ENCODE measurements at regions not wholly inside any gene's neighbourhood (a gene's known extent, or its start where the extent isn't known, plus 50 kb on each side); places are given as distances from the start of the nearest gene placed in this dataset.

DNA sequence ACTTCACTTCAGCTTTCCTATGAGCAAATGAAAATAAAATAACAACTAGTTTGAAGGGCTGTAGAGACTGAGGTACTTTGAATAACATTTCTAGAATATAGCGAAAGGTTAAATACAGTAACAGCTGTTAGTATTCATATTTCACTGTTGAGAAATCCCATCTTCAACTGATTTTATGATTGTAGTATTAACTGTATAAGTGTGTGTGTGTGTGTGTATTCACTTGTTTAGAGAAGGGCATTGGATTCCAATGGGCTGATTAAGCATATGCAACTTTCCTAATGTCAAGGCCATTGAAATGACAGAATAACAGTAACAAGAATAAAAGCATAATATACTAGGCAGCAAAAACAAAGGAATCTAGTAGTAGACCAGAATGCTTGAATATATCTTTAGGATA is 957.5 kb upstream of the EPHA7 start:
- TF ChIP-seq HOXB13 (CRISPR knock-in tag; IDR thresholded peaks at IDR 0.05; ENCODE audit: low read depth) (no peak), CBX2 (IDR thresholded peaks at IDR 0.05; ENCODE audit: borderline replicate concordance, low read depth) (no peak), ESRRA (IDR thresholded peaks at IDR 0.05; ENCODE audit: borderline replicate concordance, low read length) (no peak), MAFK (IDR thresholded peaks at IDR 0.05; ENCODE audit: partially characterized antibody) (no peak)
- TF ChIP-seq, protein P1, sequence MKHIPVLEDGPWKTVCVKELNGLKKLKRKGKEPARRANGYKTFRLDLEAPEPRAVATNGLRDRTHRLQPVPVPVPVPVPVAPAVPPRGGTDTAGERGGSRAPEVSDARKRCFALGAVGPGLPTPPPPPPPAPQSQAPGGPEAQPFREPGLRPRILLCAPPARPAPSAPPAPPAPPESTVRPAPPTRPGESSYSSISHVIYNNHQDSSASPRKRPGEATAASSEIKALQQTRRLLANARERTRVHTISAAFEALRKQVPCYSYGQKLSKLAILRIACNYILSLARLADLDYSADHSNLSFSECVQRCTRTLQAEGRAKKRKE (CRISPR knock-in tag; IDR thresholded peaks at IDR 0.05; ENCODE audit: low read depth): no peak
- ChIA-PET CTCF (no interaction called here), POLR2A (no interaction called here)
- ATAC-seq (no peak), DNase-seq (ENCODE audit: low read depth in 1 of 2, low spot score in 1 of 2) (no peak), FAIRE-seq (no peak)
- Histone ChIP-seq H3K27ac (no peak overlapping the region), H3K4me1 (no peaks in the 10 kb centered on the region), H3K4me2 (no peak overlapping the region), H3K9me3 (no peaks in the 10 kb centered on the region), H3K4me3 (no peak overlapping the region)
- 45% methylated on average over 1 of the region's 1 CpG for WGBS (ENCODE audit: missing lambda C conversion rate)

DNA sequence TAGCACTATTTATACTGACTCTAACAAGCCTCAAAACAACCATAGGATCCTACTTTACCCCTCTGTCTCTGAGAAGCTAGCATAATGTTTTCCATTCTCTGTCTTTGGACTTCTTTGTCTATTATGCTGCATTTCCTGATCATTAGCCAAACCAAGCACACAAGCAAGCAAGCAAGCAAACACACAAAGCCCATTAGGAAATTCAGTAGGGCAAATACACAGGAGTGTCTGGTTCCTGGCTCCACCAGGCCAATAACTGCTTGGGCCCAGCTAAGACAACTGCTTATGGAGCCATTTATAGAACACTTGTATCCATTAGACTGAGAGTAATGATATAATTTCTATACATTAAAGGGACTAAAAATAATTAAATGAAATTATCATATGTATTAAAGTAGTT is 952.9 kb upstream of the EPHA7 start:
- no peak for FAIRE-seq
- ChIA-PET POLR2A (no interaction called here), CTCF (no interaction called here)
- no peak for DNase-seq (ENCODE audit: low read depth in 1 of 2, low spot score in 1 of 2)
- Histone ChIP-seq H3K4me3 (no peak overlapping the region), H3K4me2 (no peak overlapping the region), H3K27ac (no peak overlapping the region), H3K9me3 (no peaks in the 10 kb centered on the region), H3K4me1 (no peaks in the 10 kb centered on the region)
- ATAC-seq: no peak
- TF ChIP-seq EP300 (IDR thresholded peaks at IDR 0.05): no peak
- no peak for TF ChIP-seq KDM1A (IDR thresholded peaks at IDR 0.05; ENCODE audit: low read depth)
- no peak for TF ChIP-seq CBX2 (IDR thresholded peaks at IDR 0.05; ENCODE audit: borderline replicate concordance, low read depth)
- no peak for TF ChIP-seq GATA3 (IDR thresholded peaks at IDR 0.05; ENCODE audit: borderline replicate concordance)

DNA sequence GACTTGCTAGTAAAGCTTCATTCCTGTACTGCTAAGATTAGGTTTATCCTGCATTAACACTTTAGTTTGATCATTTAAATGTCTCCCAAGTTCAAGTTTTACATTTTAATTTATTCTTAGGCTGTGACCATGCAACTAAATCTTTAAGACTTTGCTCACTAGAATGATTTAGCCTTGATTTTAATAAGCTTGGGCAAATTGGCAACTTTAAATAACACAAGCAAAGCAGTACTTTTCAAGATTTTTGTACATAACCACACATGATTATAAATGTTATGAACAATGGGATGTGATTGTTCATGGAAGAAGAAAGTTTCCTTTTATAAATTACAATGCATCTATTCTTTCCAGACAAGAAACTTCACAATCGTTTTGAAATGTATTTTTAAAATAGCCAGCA is 948.0 kb upstream of the EPHA7 start:
- DNase-seq (ENCODE audit: low read depth in 1 of 2, low spot score in 1 of 2) (no peak), ATAC-seq (no peak), FAIRE-seq (no peak)
- no peak overlapping the region for H3K27ac ChIP-seq
- H3K4me3 ChIP-seq: no peak overlapping the region
- 3% methylated on average over 1 of the region's 1 CpG for WGBS (ENCODE audit: missing lambda C conversion rate)
- ChIA-PET CTCF (no interaction called here), POLR2A (no interaction called here)
- no peaks in the 10 kb centered on the region for H3K9me3 ChIP-seq
- TF ChIP-seq ZC3H11A (IDR thresholded peaks at IDR 0.05): no peak
- TF ChIP-seq, protein P2, sequence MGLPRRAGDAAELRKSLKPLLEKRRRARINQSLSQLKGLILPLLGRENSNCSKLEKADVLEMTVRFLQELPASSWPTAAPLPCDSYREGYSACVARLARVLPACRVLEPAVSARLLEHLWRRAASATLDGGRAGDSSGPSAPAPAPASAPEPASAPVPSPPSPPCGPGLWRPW (IDR thresholded peaks at IDR 0.05): no peak
- TF ChIP-seq JUN (IDR thresholded peaks at IDR 0.05): no peak
- no peak for TF ChIP-seq MAFK (IDR thresholded peaks at IDR 0.05; ENCODE audit: partially characterized antibody)
- TF ChIP-seq MAZ (IDR thresholded peaks at IDR 0.05; ENCODE audit: borderline replicate concordance, low read depth, low read length): no peak
- no peak for TF ChIP-seq NFE2L2 (conservative IDR thresholded peaks at IDR 0.05; ENCODE audit: low read length)
- H3K4me2 ChIP-seq: no peak overlapping the region
- no peaks in the 10 kb centered on the region for H3K4me1 ChIP-seq

DNA sequence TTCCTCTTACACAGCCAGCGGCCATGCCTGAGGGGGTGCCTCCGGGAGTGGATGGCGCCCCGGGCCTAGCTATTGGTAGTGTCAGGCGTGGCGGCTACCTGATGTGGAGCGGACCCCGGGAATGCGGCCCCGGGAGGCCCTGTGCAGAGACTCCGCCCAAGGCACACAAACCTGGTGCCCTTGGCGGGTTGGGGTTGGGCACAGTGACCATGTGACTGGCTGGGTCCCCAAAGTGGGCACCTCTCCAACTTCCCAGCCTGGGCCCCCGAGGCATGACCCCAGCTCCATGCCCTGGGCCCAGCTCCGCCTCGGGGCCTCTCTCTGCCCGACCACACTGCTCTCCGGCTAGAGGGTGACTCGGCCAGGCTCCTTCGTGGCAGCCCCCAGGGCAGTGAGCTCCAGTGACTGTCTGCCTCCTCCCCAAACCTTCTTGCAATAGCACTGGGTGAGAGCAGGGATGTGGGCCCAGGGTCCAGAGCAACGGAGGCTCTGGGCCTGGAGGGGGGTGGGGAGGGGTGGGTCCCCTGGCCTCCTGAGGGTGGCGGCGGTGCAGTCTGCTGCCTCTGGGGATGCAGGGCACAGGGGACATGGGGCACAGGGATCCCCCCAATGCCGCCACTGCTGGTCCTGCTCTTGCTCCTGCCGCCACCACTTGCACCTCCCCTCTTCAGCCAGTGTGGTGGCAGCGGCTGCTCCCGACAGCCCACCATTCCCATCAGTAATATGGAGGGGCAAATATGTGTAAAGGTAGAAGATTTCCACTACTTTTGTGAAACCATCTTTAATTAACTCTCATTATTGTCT is 942.9 kb upstream of the EPHA7 start:
- DNase-seq (ENCODE audit: low read depth in 1 of 2, low spot score in 1 of 2) (no peak), FAIRE-seq (no peak), ATAC-seq (no peak)
- Histone ChIP-seq H3K9me3 (no peaks in the 10 kb centered on the region), H3K4me1 (no peaks in the 10 kb centered on the region), H3K4me3 (no peak overlapping the region), H3K27ac (no peak overlapping the region), H3K4me2 (no peak overlapping the region)
- CTCF ChIA-PET: no interaction called here
- POLR2A ChIA-PET: no interaction called here
- WGBS (ENCODE audit: missing lambda C conversion rate): 87% methylated on average over 4 of the region's 26 CpGs
- TF ChIP-seq MAFK (IDR thresholded peaks at IDR 0.05; ENCODE audit: partially characterized antibody) (no peak), JUNB (IDR thresholded peaks at IDR 0.05) (no peak), TP53 (CRISPR knock-in tag; IDR thresholded peaks at IDR 0.05) (no peak), JUN (IDR thresholded peaks at IDR 0.05) (no peak), ZC3H11A (IDR thresholded peaks at IDR 0.05) (no peak), NFE2L2 (conservative IDR thresholded peaks at IDR 0.05; ENCODE audit: low read length) (no peak), ZFP36 (IDR thresholded peaks at IDR 0.05; ENCODE audit: borderline replicate concordance, partially characterized antibody) (no peak), CBX2 (IDR thresholded peaks at IDR 0.05; ENCODE audit: borderline replicate concordance, low read depth) (no peak)
- TF ChIP-seq, protein P3, sequence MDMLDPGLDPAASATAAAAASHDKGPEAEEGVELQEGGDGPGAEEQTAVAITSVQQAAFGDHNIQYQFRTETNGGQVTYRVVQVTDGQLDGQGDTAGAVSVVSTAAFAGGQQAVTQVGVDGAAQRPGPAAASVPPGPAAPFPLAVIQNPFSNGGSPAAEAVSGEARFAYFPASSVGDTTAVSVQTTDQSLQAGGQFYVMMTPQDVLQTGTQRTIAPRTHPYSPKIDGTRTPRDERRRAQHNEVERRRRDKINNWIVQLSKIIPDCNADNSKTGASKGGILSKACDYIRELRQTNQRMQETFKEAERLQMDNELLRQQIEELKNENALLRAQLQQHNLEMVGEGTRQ (IDR thresholded peaks at IDR 0.05): no peak
- TF ChIP-seq, protein P2 (IDR thresholded peaks at IDR 0.05): no peak
- TF ChIP-seq, protein P4, sequence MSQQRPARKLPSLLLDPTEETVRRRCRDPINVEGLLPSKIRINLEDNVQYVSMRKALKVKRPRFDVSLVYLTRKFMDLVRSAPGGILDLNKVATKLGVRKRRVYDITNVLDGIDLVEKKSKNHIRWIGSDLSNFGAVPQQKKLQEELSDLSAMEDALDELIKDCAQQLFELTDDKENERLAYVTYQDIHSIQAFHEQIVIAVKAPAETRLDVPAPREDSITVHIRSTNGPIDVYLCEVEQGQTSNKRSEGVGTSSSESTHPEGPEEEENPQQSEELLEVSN (IDR thresholded peaks at IDR 0.05; ENCODE audit: borderline replicate concordance, low read depth): no peak
- TF ChIP-seq, protein P5, sequence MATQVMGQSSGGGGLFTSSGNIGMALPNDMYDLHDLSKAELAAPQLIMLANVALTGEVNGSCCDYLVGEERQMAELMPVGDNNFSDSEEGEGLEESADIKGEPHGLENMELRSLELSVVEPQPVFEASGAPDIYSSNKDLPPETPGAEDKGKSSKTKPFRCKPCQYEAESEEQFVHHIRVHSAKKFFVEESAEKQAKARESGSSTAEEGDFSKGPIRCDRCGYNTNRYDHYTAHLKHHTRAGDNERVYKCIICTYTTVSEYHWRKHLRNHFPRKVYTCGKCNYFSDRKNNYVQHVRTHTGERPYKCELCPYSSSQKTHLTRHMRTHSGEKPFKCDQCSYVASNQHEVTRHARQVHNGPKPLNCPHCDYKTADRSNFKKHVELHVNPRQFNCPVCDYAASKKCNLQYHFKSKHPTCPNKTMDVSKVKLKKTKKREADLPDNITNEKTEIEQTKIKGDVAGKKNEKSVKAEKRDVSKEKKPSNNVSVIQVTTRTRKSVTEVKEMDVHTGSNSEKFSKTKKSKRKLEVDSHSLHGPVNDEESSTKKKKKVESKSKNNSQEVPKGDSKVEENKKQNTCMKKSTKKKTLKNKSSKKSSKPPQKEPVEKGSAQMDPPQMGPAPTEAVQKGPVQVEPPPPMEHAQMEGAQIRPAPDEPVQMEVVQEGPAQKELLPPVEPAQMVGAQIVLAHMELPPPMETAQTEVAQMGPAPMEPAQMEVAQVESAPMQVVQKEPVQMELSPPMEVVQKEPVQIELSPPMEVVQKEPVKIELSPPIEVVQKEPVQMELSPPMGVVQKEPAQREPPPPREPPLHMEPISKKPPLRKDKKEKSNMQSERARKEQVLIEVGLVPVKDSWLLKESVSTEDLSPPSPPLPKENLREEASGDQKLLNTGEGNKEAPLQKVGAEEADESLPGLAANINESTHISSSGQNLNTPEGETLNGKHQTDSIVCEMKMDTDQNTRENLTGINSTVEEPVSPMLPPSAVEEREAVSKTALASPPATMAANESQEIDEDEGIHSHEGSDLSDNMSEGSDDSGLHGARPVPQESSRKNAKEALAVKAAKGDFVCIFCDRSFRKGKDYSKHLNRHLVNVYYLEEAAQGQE (IDR thresholded peaks at IDR 0.05): no peak
- TF ChIP-seq, protein P6, sequence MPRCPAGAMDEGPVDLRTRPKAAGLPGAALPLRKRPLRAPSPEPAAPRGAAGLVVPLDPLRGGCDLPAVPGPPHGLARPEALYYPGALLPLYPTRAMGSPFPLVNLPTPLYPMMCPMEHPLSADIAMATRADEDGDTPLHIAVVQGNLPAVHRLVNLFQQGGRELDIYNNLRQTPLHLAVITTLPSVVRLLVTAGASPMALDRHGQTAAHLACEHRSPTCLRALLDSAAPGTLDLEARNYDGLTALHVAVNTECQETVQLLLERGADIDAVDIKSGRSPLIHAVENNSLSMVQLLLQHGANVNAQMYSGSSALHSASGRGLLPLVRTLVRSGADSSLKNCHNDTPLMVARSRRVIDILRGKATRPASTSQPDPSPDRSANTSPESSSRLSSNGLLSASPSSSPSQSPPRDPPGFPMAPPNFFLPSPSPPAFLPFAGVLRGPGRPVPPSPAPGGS (IDR thresholded peaks at IDR 0.05): no peak

All from A549 (cell line).